Ascending aorta (tissue), 2 donors: ENCODE measurements at regions not wholly inside any gene's neighbourhood (a gene's known extent, or its start where the extent isn't known, plus 50 kb on each side); places are given as distances from the start of the nearest gene placed in this dataset.

Experiments used
- DNase-seq, 2 donors: peaks; one replicate each; pipeline ENCODE4 v3.0.0-alpha.2; 2019; ENCODE audit warnings: low spot score in 2 of 2
- H3K27ac ChIP-seq, 2 donors: fragments of 200-600 bp; sonication (generic); one replicate each; pipeline ENCODE4 v1.5.1; 2016 to 2017; ENCODE audit warnings: mild to moderate bottlenecking in 1 of 2
- H3K27me3 ChIP-seq: fragments of 200-600 bp; sonication (generic); one replicate; pipeline ENCODE4 v1.5.1; 2017
- H3K36me3 ChIP-seq, 2 donors: fragments of 200-600 bp; sonication (generic); one replicate each; pipeline ENCODE4 v1.5.1; 2016
- H3K4me1 ChIP-seq, 2 donors: fragments of 200-600 bp; sonication (generic); one replicate each; pipeline ENCODE4 v1.5.1; 2016 to 2017; ENCODE audit warnings: mild to moderate bottlenecking in 1 of 2
- H3K4me3 ChIP-seq, 2 donors: fragments of 200-600 bp; sonication (generic); one replicate each; pipeline ENCODE4 v1.5.1; 2016 to 2017; ENCODE audit warnings: mild to moderate bottlenecking in 1 of 2
- H3K9me3 ChIP-seq, 2 donors: fragments of 200-600 bp; sonication (generic); one replicate each; pipeline ENCODE4 v1.5.1; 2016
- intact Hi-C: fragments of 100-400 bp; cut with DNase I; formaldehyde crosslinking; loops from one replicate; pipeline ENCODE4 v1.15.1; 2023
- TF ChIP-seq, protein P1 (sequence below), 3 experiments: fragments of 200-600 bp in 2 of 3; fragments of 450-650 bp in 1 of 3; sonication (generic) in 2 of 3; IDR thresholded peaks; one replicate each; pipeline ENCODE4 v1.5.1; 2016 to 2019; ENCODE audit warnings: antibody characterized with exemption in 3 of 3, mild to moderate bottlenecking in 1 of 3, moderate library complexity in 1 of 3

DNA sequence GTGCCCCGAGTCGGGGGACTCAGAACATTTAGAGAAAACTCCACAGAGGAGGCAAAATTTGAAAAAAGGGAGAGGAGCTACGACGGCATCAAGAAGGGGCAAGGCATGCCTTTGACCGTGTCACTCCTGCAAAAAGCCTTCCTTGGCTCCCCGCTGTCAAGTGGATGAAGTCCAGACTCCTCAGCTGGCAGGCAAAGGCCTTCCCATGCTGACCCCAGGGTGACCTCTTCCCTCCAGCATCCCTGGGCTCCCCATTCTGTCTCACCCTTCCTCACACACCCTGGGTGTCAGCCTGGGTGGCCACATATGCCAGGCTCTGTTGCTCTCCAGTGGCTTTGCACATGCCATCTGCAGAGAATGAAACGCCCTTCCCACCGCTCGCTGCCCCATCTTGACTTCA is 88.4 kb upstream of the ZMIZ1 start:
- Histone ChIP-seq H3K9me3 (no peaks in the 10 kb centered on the region), H3K27ac (no peak overlapping the region), H3K4me3 (no peak overlapping the region), H3K27me3 (no peaks in the 10 kb centered on the region), H3K36me3 (no peaks in the 10 kb centered on the region), H3K4me1 (no peaks in the 10 kb centered on the region)
- intact Hi-C loops = no loop called here
- TF ChIP-seq, protein P1, sequence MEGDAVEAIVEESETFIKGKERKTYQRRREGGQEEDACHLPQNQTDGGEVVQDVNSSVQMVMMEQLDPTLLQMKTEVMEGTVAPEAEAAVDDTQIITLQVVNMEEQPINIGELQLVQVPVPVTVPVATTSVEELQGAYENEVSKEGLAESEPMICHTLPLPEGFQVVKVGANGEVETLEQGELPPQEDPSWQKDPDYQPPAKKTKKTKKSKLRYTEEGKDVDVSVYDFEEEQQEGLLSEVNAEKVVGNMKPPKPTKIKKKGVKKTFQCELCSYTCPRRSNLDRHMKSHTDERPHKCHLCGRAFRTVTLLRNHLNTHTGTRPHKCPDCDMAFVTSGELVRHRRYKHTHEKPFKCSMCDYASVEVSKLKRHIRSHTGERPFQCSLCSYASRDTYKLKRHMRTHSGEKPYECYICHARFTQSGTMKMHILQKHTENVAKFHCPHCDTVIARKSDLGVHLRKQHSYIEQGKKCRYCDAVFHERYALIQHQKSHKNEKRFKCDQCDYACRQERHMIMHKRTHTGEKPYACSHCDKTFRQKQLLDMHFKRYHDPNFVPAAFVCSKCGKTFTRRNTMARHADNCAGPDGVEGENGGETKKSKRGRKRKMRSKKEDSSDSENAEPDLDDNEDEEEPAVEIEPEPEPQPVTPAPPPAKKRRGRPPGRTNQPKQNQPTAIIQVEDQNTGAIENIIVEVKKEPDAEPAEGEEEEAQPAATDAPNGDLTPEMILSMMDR (IDR thresholded peaks at IDR 0.05) = no peak
- DNase-seq = no peak

- H3K27me3 ChIP-seq = no peaks in the 10 kb centered on the region
- H3K4me3 ChIP-seq = no peak overlapping the region
- H3K27ac ChIP-seq = no peak overlapping the region
- TF ChIP-seq, protein P1 (IDR thresholded peaks at IDR 0.05) = no peak
- H3K36me3 ChIP-seq = no peaks in the 10 kb centered on the region
- intact Hi-C loops = no loop called here
- H3K4me1 ChIP-seq = no peaks in the 10 kb centered on the region
- DNase-seq = no peak
- H3K9me3 ChIP-seq = no peaks in the 10 kb centered on the region
These were observed 88.0 kb upstream of the ZMIZ1 start for GRCh38 chr10:78980815-78981214.

- no peaks in the 10 kb centered on the region for H3K4me1 ChIP-seq
- H3K27ac ChIP-seq = no peak overlapping the region
- no peaks in the 10 kb centered on the region for H3K9me3 ChIP-seq
- H3K27me3 ChIP-seq = no peaks in the 10 kb centered on the region
- no peaks in the 10 kb centered on the region for H3K36me3 ChIP-seq
- TF ChIP-seq, protein P1 (IDR thresholded peaks at IDR 0.05) = no peak
- intact Hi-C loops = no loop called here
- H3K4me3 ChIP-seq = no peak overlapping the region
- DNase-seq = no peak
These were observed 87.4 kb upstream of the ZMIZ1 start for GRCh38 chr10:78981257-78981969.

DNA sequence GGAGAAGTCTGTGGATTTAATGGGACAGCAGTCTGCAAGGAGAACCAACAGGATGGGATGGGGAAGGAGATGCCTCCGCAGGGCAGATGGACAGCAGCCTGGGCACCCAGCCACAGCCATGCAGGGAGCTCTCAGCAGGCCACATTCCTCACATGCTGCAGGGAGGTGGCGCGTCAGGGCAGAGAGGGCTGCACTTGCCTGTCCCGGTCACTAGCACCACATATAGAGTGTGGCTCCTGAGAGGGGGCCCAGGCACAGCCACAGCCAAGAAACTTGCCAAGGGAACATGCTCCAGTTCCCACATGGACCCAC is 86.8 kb upstream of the ZMIZ1 start:
- no peaks in the 10 kb centered on the region for H3K9me3 ChIP-seq
- TF ChIP-seq, protein P1 (IDR thresholded peaks at IDR 0.05) = no peak

DNA sequence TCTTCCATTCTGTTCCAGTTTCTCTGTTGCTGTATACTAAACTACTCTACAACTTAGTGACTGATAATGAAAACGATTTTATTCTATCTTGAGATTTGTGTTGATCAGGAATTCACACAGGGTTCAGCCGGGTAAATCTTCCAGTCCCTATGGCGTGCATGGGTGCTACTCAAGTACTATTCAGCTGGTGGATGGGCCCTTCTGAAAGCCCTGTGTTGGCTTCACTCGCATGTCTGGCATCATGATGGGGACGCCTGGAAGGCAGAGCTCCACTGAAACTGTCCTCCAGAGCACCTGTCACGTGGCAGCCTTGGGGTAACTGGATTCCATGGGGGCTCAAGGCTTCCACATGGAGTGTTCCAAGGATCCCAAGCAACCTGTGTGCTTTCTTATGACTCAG is 86.0 kb upstream of the ZMIZ1 start:
- Histone ChIP-seq H3K4me1 (no peaks in the 10 kb centered on the region), H3K27me3 (no peaks in the 10 kb centered on the region), H3K9me3 (no peaks in the 10 kb centered on the region), H3K4me3 (no peak overlapping the region), H3K27ac (no peak overlapping the region), H3K36me3 (no peaks in the 10 kb centered on the region)
- TF ChIP-seq, protein P1 (IDR thresholded peaks at IDR 0.05) = no peak
- intact Hi-C loops = no loop called here
- no peak for DNase-seq

More for the DNA sequence above, 86.8 kb upstream of the ZMIZ1 start:
- Histone ChIP-seq H3K36me3 (no peaks in the 10 kb centered on the region), H3K27ac (no peak overlapping the region), H3K4me3 (no peak overlapping the region), H3K4me1 (no peaks in the 10 kb centered on the region), H3K27me3 (no peaks in the 10 kb centered on the region)
- DNase-seq = no peak
- intact Hi-C loops = no loop called here

DNA sequence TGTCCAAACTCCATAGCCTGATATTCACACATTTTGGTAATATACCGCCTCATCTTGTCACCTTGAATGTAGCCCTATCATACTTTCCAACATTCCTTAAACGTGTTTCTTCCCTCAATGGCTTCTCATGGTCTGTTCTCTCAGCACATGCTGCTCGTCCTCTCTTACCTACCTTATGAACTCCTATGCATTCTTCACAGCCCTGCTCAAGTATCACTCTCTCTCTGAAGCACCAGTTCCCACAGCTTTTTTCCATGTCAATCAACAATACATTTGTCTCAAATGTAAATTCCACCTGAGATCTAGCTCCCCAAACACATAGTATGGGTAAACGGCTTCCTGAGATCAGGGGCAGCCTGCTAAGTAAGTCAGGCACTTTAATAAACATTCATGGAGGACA is 85.2 kb upstream of the ZMIZ1 start:
- H3K4me3 ChIP-seq = no peak overlapping the region
- no peaks in the 10 kb centered on the region for H3K36me3 ChIP-seq

More for the DNA sequence above, 85.2 kb upstream of the ZMIZ1 start:
- no peak overlapping the region for H3K27ac ChIP-seq
- TF ChIP-seq, protein P1 (IDR thresholded peaks at IDR 0.05) = no peak
- no peak for DNase-seq
- H3K9me3 ChIP-seq = no peaks in the 10 kb centered on the region
- intact Hi-C loops = no loop called here
- H3K4me1 ChIP-seq = no peaks in the 10 kb centered on the region
- H3K27me3 ChIP-seq = no peaks in the 10 kb centered on the region
